Liver (tissue), 8 donors: ENCODE measurements at regions not wholly inside any gene's neighbourhood (a gene's known extent, or its start where the extent isn't known, plus 50 kb on each side); places are given as distances from the start of the nearest gene placed in this dataset.

Experiments
- DNase-seq: peaks from one replicate; pipeline ENCODE4 v3.0.0-alpha.2; 2017; ENCODE audit warnings: low spot score
- H3K27ac ChIP-seq, 2 donors: one replicate each; pipeline ENCODE4 v1.7.0; 2013; ENCODE audit warnings: inconsistent platforms in 2 of 2, low read length in 2 of 2, control low read depth in 1 of 2, low read depth in 1 of 2, mild to moderate bottlenecking in 1 of 2
- H3K27me3 ChIP-seq, 4 donors: one replicate each; pipeline versions ENCODE4 v1.6.1 to v1.7.0; 2013; ENCODE audit warnings: low read length in 3 of 4, inconsistent platforms in 1 of 4, mild to moderate bottlenecking in 1 of 4, moderate library complexity in 1 of 4; ENCODE audit not compliant: control insufficient read depth in 4 of 4, insufficient read depth in 4 of 4
- H3K36me3 ChIP-seq, 4 donors: one replicate each; pipeline versions ENCODE4 v1.6.1 to v1.7.0; 2013; ENCODE audit warnings: low read length in 3 of 4, mild to moderate bottlenecking in 3 of 4, low read depth in 1 of 4, moderate library complexity in 1 of 4; ENCODE audit not compliant: control insufficient read depth in 4 of 4, insufficient read depth in 3 of 4
- H3K4me1 ChIP-seq, 4 donors: one replicate each; pipeline versions ENCODE4 v1.6.1 to v1.7.0; 2013; ENCODE audit warnings: low read length in 3 of 4, mild to moderate bottlenecking in 3 of 4, moderate library complexity in 1 of 4; ENCODE audit not compliant: control insufficient read depth in 4 of 4, insufficient read depth in 4 of 4
- H3K4me3 ChIP-seq, 3 donors: one replicate each; pipeline versions ENCODE4 v1.6.1 to v1.7.0; 2013; ENCODE audit warnings: low read length in 3 of 3, control low read depth in 1 of 3, low read depth in 1 of 3, mild to moderate bottlenecking in 1 of 3
- H3K9ac ChIP-seq, 2 donors: one replicate each; pipeline ENCODE4 v1.7.0; 2013; ENCODE audit warnings: low read length in 2 of 2, mild to moderate bottlenecking in 2 of 2, moderate library complexity in 2 of 2, control low read depth in 1 of 2, low read depth in 1 of 2
- H3K9me3 ChIP-seq, 4 donors: one replicate each; pipeline versions ENCODE4 v1.6.1 to v1.7.0; 2013; ENCODE audit warnings: low read length in 3 of 4; ENCODE audit not compliant: control insufficient read depth in 4 of 4
- EGR1 ChIP-seq, 2 donors: IDR thresholded peaks; 2 replicates each; pipeline ENCODE4 v1.6.1; 2016 to 2018; ENCODE audit warnings: antibody characterized with exemption in 2 of 2, low read depth in 2 of 2
- FOXA1 ChIP-seq: IDR thresholded peaks from 2 replicates; pipeline ENCODE4 v1.6.1; 2016; ENCODE audit warnings: antibody characterized with exemption
- FOXA2 ChIP-seq: IDR thresholded peaks from 2 replicates; pipeline ENCODE4 v1.6.1; 2016; ENCODE audit warnings: antibody characterized with exemption
- GABPA ChIP-seq, 2 donors: IDR thresholded peaks in 1 of 2; conservative IDR thresholded peaks in 1 of 2; 2 replicates each; pipeline ENCODE4 v1.6.1; 2016; ENCODE audit warnings: antibody characterized with exemption in 2 of 2, mild to moderate bottlenecking in 1 of 2, moderate library complexity in 1 of 2
- HNF4A ChIP-seq, 2 donors: conservative IDR thresholded peaks; 2 replicates each; pipeline ENCODE4 v1.6.1; 2016; ENCODE audit warnings: antibody characterized with exemption in 2 of 2, mild to moderate bottlenecking in 2 of 2
- HNF4G ChIP-seq: IDR thresholded peaks from 2 replicates; pipeline ENCODE4 v1.6.1; 2016; ENCODE audit warnings: antibody characterized with exemption
- JUND ChIP-seq, 2 donors: IDR thresholded peaks; 2 replicates each; pipeline ENCODE4 v1.6.1; 2016; ENCODE audit warnings: antibody characterized with exemption in 2 of 2
- NR2F2 ChIP-seq: IDR thresholded peaks from 2 replicates; pipeline ENCODE4 v1.6.1; 2016; ENCODE audit warnings: antibody characterized with exemption
- RAD21 ChIP-seq, 2 donors: IDR thresholded peaks; 2 replicates each; pipeline ENCODE4 v1.6.1; 2016; ENCODE audit warnings: antibody characterized with exemption in 2 of 2, mild to moderate bottlenecking in 2 of 2
- RXRA ChIP-seq, 2 donors: IDR thresholded peaks; 2 replicates each; pipeline ENCODE4 v1.6.1; 2017 to 2018; ENCODE audit warnings: antibody characterized with exemption in 2 of 2, mild to moderate bottlenecking in 1 of 2
- SP1 ChIP-seq: IDR thresholded peaks from 2 replicates; pipeline ENCODE4 v1.6.1; 2018; ENCODE audit warnings: antibody characterized with exemption, mild to moderate bottlenecking
- TAF1 ChIP-seq: conservative IDR thresholded peaks from 2 replicates; pipeline ENCODE4 v1.6.1; 2016; ENCODE audit warnings: antibody characterized with exemption, mild to moderate bottlenecking
- YY1 ChIP-seq: IDR thresholded peaks from 2 replicates; pipeline ENCODE4 v1.6.1; 2016; ENCODE audit warnings: antibody characterized with exemption, mild to moderate bottlenecking
- WGBS: extraction: QIAGEN DNeasy Blood & Tissue Kit; methylation state at CpG from one replicate; pipeline ENCODE4 v1.1.7; 2013; 5-methylcytosine and 5-hydroxymethylcytosine counted together
- TF ChIP-seq, protein P1 (sequence below): IDR thresholded peaks from 2 replicates; pipeline ENCODE4 v1.6.1; 2016; ENCODE audit warnings: antibody characterized with exemption
- TF ChIP-seq, protein P2 (sequence below): IDR thresholded peaks from 2 replicates; pipeline ENCODE4 v1.6.1; 2016; ENCODE audit warnings: antibody characterized with exemption
- TF ChIP-seq, protein P3 (sequence below): IDR thresholded peaks from 2 replicates; pipeline ENCODE4 v1.6.1; 2016; ENCODE audit warnings: antibody characterized with exemption
- TF ChIP-seq, protein P4 (sequence below): fragments of 150-350 bp; IDR thresholded peaks from 2 replicates; pipeline ENCODE4 v1.5.1; 2017; ENCODE audit warnings: improper control_type of control experiment, low read depth, low read length; ENCODE audit not compliant: missing input control
- TF ChIP-seq, protein P5 (sequence below): IDR thresholded peaks from 2 replicates; pipeline ENCODE4 v1.6.1; 2016; ENCODE audit warnings: antibody characterized with exemption, mild to moderate bottlenecking
- donor health status: healthy.
- donor health status: healthy.
- donor health status: healthy.
- donor health status: healthy.
- donor health status: healthy.

DNA sequence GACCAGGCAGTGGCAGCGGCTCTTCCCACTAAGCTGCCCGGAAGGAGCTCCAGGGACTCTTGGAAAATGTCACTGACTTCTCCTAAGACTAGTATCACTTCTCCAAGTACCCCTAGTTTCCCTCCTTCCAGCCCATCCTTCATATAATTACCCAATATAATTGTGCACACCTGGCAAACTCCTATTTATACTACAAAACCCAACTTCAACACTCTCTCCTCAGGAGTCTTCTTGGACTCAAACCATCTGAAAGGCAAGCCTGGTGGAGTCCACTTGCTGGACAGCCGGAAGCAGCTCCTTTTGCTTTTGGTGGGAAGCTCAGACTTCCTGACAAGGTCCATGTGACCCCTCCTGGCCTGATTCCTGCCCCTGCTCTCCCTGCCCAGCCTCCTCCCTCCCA is 955.9 kb downstream of the TBC1D22A start:
- no peaks in the 10 kb centered on the region for H3K4me1 ChIP-seq
- no peaks in the 10 kb centered on the region for H3K9me3 ChIP-seq
- no peak for TF ChIP-seq GABPA (IDR thresholded peaks at IDR 0.05 in 1 of 2, conservative IDR thresholded peaks at IDR 0.05 in 1 of 2)
- no peak for TF ChIP-seq TAF1
- no peak for TF ChIP-seq RXRA (IDR thresholded peaks at IDR 0.05)
- no peak for TF ChIP-seq SP1
- TF ChIP-seq HNF4G, result no peak
- TF ChIP-seq, protein P1, sequence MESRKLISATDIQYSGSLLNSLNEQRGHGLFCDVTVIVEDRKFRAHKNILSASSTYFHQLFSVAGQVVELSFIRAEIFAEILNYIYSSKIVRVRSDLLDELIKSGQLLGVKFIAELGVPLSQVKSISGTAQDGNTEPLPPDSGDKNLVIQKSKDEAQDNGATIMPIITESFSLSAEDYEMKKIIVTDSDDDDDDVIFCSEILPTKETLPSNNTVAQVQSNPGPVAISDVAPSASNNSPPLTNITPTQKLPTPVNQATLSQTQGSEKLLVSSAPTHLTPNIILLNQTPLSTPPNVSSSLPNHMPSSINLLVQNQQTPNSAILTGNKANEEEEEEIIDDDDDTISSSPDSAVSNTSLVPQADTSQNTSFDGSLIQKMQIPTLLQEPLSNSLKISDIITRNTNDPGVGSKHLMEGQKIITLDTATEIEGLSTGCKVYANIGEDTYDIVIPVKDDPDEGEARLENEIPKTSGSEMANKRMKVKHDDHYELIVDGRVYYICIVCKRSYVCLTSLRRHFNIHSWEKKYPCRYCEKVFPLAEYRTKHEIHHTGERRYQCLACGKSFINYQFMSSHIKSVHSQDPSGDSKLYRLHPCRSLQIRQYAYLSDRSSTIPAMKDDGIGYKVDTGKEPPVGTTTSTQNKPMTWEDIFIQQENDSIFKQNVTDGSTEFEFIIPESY, result no peak
- TF ChIP-seq FOXA1, result no peak
- TF ChIP-seq, protein P2, sequence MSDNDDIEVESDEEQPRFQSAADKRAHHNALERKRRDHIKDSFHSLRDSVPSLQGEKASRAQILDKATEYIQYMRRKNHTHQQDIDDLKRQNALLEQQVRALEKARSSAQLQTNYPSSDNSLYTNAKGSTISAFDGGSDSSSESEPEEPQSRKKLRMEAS, result no peak
- TF ChIP-seq, protein P3, sequence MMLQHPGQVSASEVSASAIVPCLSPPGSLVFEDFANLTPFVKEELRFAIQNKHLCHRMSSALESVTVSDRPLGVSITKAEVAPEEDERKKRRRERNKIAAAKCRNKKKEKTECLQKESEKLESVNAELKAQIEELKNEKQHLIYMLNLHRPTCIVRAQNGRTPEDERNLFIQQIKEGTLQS, result no peak
- TF ChIP-seq, protein P4, sequence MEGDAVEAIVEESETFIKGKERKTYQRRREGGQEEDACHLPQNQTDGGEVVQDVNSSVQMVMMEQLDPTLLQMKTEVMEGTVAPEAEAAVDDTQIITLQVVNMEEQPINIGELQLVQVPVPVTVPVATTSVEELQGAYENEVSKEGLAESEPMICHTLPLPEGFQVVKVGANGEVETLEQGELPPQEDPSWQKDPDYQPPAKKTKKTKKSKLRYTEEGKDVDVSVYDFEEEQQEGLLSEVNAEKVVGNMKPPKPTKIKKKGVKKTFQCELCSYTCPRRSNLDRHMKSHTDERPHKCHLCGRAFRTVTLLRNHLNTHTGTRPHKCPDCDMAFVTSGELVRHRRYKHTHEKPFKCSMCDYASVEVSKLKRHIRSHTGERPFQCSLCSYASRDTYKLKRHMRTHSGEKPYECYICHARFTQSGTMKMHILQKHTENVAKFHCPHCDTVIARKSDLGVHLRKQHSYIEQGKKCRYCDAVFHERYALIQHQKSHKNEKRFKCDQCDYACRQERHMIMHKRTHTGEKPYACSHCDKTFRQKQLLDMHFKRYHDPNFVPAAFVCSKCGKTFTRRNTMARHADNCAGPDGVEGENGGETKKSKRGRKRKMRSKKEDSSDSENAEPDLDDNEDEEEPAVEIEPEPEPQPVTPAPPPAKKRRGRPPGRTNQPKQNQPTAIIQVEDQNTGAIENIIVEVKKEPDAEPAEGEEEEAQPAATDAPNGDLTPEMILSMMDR, result no peak
- TF ChIP-seq YY1, result no peak
- TF ChIP-seq JUND (IDR thresholded peaks at IDR 0.05), result no peak
- no peak for TF ChIP-seq HNF4A (conservative IDR thresholded peaks at IDR 0.05)
- TF ChIP-seq EGR1 (IDR thresholded peaks at IDR 0.05; ENCODE audit: low read depth in 2 of 2), result no peak
- no peak for TF ChIP-seq FOXA2
- TF ChIP-seq RAD21 (IDR thresholded peaks at IDR 0.05), result no peak
- H3K27me3 ChIP-seq, result no peaks in the 10 kb centered on the region
- no peak for DNase-seq
- no peak overlapping the region for H3K4me3 ChIP-seq
- no peaks in the 10 kb centered on the region for H3K36me3 ChIP-seq
- 74% methylated on average over 3 of the region's 3 CpGs for WGBS
- H3K9ac ChIP-seq, result no peak overlapping the region
- no peak overlapping the region for H3K27ac ChIP-seq

- no peak for DNase-seq
- no peaks in the 10 kb centered on the region for H3K4me1 ChIP-seq
- H3K9ac ChIP-seq, result no peak overlapping the region
- H3K27ac ChIP-seq, result no peak overlapping the region
- no peaks in the 10 kb centered on the region for H3K9me3 ChIP-seq
- H3K4me3 ChIP-seq, result no peak overlapping the region
- TF ChIP-seq, protein P2, result no peak
- TF ChIP-seq JUND (IDR thresholded peaks at IDR 0.05), result no peak
- no peak for TF ChIP-seq RAD21 (IDR thresholded peaks at IDR 0.05)
- TF ChIP-seq EGR1 (IDR thresholded peaks at IDR 0.05; ENCODE audit: low read depth in 2 of 2), result no peak
- TF ChIP-seq GABPA (IDR thresholded peaks at IDR 0.05 in 1 of 2, conservative IDR thresholded peaks at IDR 0.05 in 1 of 2), result no peak
- TF ChIP-seq YY1, result no peak
- TF ChIP-seq RXRA (IDR thresholded peaks at IDR 0.05), result no peak
- no peak for TF ChIP-seq NR2F2
- TF ChIP-seq, protein P1, result no peak
- TF ChIP-seq, protein P3, result no peak
- no peak for TF ChIP-seq SP1
- TF ChIP-seq FOXA1, result no peak
- TF ChIP-seq, protein P5, sequence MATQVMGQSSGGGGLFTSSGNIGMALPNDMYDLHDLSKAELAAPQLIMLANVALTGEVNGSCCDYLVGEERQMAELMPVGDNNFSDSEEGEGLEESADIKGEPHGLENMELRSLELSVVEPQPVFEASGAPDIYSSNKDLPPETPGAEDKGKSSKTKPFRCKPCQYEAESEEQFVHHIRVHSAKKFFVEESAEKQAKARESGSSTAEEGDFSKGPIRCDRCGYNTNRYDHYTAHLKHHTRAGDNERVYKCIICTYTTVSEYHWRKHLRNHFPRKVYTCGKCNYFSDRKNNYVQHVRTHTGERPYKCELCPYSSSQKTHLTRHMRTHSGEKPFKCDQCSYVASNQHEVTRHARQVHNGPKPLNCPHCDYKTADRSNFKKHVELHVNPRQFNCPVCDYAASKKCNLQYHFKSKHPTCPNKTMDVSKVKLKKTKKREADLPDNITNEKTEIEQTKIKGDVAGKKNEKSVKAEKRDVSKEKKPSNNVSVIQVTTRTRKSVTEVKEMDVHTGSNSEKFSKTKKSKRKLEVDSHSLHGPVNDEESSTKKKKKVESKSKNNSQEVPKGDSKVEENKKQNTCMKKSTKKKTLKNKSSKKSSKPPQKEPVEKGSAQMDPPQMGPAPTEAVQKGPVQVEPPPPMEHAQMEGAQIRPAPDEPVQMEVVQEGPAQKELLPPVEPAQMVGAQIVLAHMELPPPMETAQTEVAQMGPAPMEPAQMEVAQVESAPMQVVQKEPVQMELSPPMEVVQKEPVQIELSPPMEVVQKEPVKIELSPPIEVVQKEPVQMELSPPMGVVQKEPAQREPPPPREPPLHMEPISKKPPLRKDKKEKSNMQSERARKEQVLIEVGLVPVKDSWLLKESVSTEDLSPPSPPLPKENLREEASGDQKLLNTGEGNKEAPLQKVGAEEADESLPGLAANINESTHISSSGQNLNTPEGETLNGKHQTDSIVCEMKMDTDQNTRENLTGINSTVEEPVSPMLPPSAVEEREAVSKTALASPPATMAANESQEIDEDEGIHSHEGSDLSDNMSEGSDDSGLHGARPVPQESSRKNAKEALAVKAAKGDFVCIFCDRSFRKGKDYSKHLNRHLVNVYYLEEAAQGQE, result no peak
- no peak for TF ChIP-seq TAF1
- no peak for TF ChIP-seq FOXA2
- no peak for TF ChIP-seq HNF4A (conservative IDR thresholded peaks at IDR 0.05)
- H3K27me3 ChIP-seq, result no peaks in the 10 kb centered on the region
- H3K36me3 ChIP-seq, result no peaks in the 10 kb centered on the region
- WGBS, result 70% methylated on average over 16 of the region's 16 CpGs
These were observed 954.6 kb downstream of the TBC1D22A start for GRCh38 chr22:47716890-47717615.
